Esophagus squamous epithelium (tissue), 5 donors: ENCODE measurements at regions not wholly inside any gene's neighbourhood (a gene's known extent, or its start where the extent isn't known, plus 50 kb on each side); places are given as distances from the start of the nearest gene placed in this dataset.
"Not testable (repeated sequence)": the region's sequence is repeated elsewhere in the genome, so short reads cannot be mapped to it uniquely, and the experiment has no call there.

Source experiments
- DNase-seq: peaks from one replicate; lab custom pipeline; 2025; lab: John Stamatoyannopoulos, UW
- H3K27ac ChIP-seq, 4 donors: fragments of 200-600 bp; sonication (generic); one replicate each; pipeline ENCODE4 v1.5.1; 2016 to 2019; ENCODE audit warnings: mild to moderate bottlenecking in 1 of 4
- H3K27me3 ChIP-seq, 4 donors: fragments of 200-600 bp; sonication (generic); 1 replicate in 3 of 4; 2 replicates in 1 of 4; pipeline versions ENCODE4 v1.5.1 to v1.6.0; 2017 to 2021; ENCODE audit warnings: antibody characterized with exemption in 1 of 4
- H3K36me3 ChIP-seq, 3 donors: fragments of 200-600 bp; sonication (generic); one replicate each; pipeline ENCODE4 v1.5.1; 2016 to 2019
- H3K4me1 ChIP-seq, 3 donors: fragments of 200-600 bp; sonication (generic); one replicate each; pipeline ENCODE4 v1.5.1; 2017 to 2019
- H3K4me3 ChIP-seq, 4 donors: fragments of 200-600 bp; sonication (generic); 1 replicate in 3 of 4; 2 replicates in 1 of 4; pipeline ENCODE4 v1.5.1; 2016 to 2019; ENCODE audit warnings: mild to moderate bottlenecking in 2 of 4, moderate library complexity in 1 of 4
- H3K9me3 ChIP-seq, 3 donors: fragments of 200-600 bp; sonication (generic); one replicate each; pipeline ENCODE4 v1.5.1; 2016 to 2019
- CTCF ChIP-seq, 6 experiments: fragments of 450-650 bp in 4 of 6; fragments of 200-600 bp in 2 of 6; sonication (generic) in 2 of 6; IDR thresholded peaks; one replicate each; pipeline ENCODE4 v1.5.1; 2016 to 2019; ENCODE audit warnings: antibody characterized with exemption in 6 of 6, mild to moderate bottlenecking in 4 of 6, moderate library complexity in 4 of 6
- POLR2A ChIP-seq, 4 donors: fragments of 450-650 bp; IDR thresholded peaks; one replicate each; pipeline ENCODE4 v1.6.1; 2017; ENCODE audit warnings: antibody characterized with exemption in 4 of 4, mild to moderate bottlenecking in 4 of 4, moderate library complexity in 3 of 4
- WGBS, 2 donors: methylation state at CpG; one replicate each; pipeline ENCODE4 v1.1.5; 2018; 5-methylcytosine and 5-hydroxymethylcytosine counted together
- intact Hi-C: fragments of 100-400 bp; cut with DNase I; formaldehyde crosslinking; loops from one replicate; pipeline ENCODE4 v1.15.0; 2022
- donor health status: DM: yes; HTN: yes; CAD: no.

- no peak overlapping the region for H3K4me3 ChIP-seq
- no peak overlapping the region for H3K27ac ChIP-seq
- DNase-seq: no peak
- H3K36me3 ChIP-seq: no peaks in the 10 kb centered on the region
- TF ChIP-seq POLR2A (IDR thresholded peaks at IDR 0.05) (no peak), CTCF (IDR thresholded peaks at IDR 0.05) (no peak)
- intact Hi-C loops: no loop called here
- H3K27me3 ChIP-seq: no peaks in the 10 kb centered on the region
- no peaks in the 10 kb centered on the region for H3K4me1 ChIP-seq
- H3K9me3 ChIP-seq: no peaks in the 10 kb centered on the region
Measured at GRCh38 chr10:108037061-108037460, 872.6 kb upstream of the SORCS1 start.

- Histone ChIP-seq H3K9me3 (no peaks in the 10 kb centered on the region), H3K36me3 (no peaks in the 10 kb centered on the region), H3K4me1 (no peaks in the 10 kb centered on the region), H3K4me3 (no peak overlapping the region), H3K27me3 (no peaks in the 10 kb centered on the region), H3K27ac (no peak overlapping the region)
- WGBS, 2 donors: 18 to 35% methylated on average over 1 of the region's 1 CpG
- intact Hi-C loops: no loop called here
- DNase-seq: no peak
- TF ChIP-seq POLR2A (IDR thresholded peaks at IDR 0.05) (no peak), CTCF (IDR thresholded peaks at IDR 0.05) (no peak)
Measured at GRCh38 chr10:108036265-108036664, 871.8 kb upstream of the SORCS1 start.

DNA sequence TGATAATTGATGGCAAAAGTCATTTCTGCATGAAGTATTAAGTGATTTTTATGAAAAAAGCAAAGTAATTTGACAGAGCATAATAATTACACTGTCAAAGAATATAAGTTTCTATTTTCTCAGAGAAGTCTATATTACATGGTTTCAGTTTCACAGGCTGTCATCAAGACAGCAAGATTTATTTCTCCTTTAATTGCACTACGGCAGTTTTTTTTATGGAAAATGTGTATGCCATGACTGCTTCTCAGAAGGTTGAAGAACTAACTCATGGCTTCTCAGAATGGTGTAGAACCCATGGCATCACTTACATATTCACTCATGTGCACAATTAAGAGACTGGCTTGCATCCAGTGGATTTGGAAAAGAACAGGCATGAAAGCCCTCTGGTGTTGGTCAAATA lies 870.3 kb upstream of the SORCS1 start:
- DNase-seq: no peak
- H3K36me3 ChIP-seq: no peaks in the 10 kb centered on the region
- 38 to 58% methylated on average over 1 of the region's 1 CpG for WGBS, 2 donors
- H3K27ac ChIP-seq: no peak overlapping the region
- no peak for TF ChIP-seq CTCF (IDR thresholded peaks at IDR 0.05)
- TF ChIP-seq POLR2A (IDR thresholded peaks at IDR 0.05): no peak
- H3K4me3 ChIP-seq: no peak overlapping the region
- H3K4me1 ChIP-seq: no peaks in the 10 kb centered on the region
- intact Hi-C loops: no loop called here
- no peaks in the 10 kb centered on the region for H3K9me3 ChIP-seq
- no peaks in the 10 kb centered on the region for H3K27me3 ChIP-seq

GRCh38 chr10:108033518-108033917 lies 869.0 kb upstream of the SORCS1 start:
- DNase-seq, H3K27me3 ChIP-seq, H3K4me1 ChIP-seq, H3K9me3 ChIP-seq, H3K27ac ChIP-seq, intact Hi-C loops, H3K4me3 ChIP-seq, H3K36me3 ChIP-seq: not testable (repeated sequence)
- 15 to 25% methylated on average over 3 of the region's 3 CpGs for WGBS, 2 donors

GRCh38 chr10:108031505-108031904 lies 867.0 kb upstream of the SORCS1 start:
- Histone ChIP-seq H3K4me3 (no peak overlapping the region), H3K4me1 (no peaks in the 10 kb centered on the region), H3K27ac (no peak overlapping the region), H3K9me3 (no peaks in the 10 kb centered on the region), H3K27me3 (no peaks in the 10 kb centered on the region), H3K36me3 (no peaks in the 10 kb centered on the region)
- DNase-seq: no peak
- 80 to 87% methylated on average over 1 of the region's 1 CpG for WGBS, 2 donors
- intact Hi-C loops: no loop called here
- no peak for TF ChIP-seq CTCF (IDR thresholded peaks at IDR 0.05)
- TF ChIP-seq POLR2A (IDR thresholded peaks at IDR 0.05): no peak

- Histone ChIP-seq H3K27ac (no peak overlapping the region), H3K9me3 (peaks cover 0 to 11% (median 0%) of the 10 kb centered on the region in 3 donors), H3K27me3 (no peaks in the 10 kb centered on the region), H3K36me3 (no peaks in the 10 kb centered on the region), H3K4me1 (no peaks in the 10 kb centered on the region), H3K4me3 (no peak overlapping the region)
- no peak for DNase-seq
- TF ChIP-seq POLR2A (IDR thresholded peaks at IDR 0.05) (no peak), CTCF (IDR thresholded peaks at IDR 0.05) (no peak)
- WGBS, 2 donors: 75 to 93% methylated on average over 1 of the region's 1 CpG
- intact Hi-C loops: no loop called here
Measured at GRCh38 chr10:108014902-108015177, 850.3 kb upstream of the SORCS1 start.
